ENCODE measurements at regions not wholly inside any gene's neighbourhood (a gene's known extent, or its start where the extent isn't known, plus 50 kb on each side); places are given as distances from the start of the nearest gene placed in this dataset.

GRCh38 chr14:82104013-82104412 is 570.4 kb upstream of the SEL1L start:
- TF ChIP-seq CTCF (IDR thresholded peaks at IDR 0.05) (no peak), REST (IDR thresholded peaks at IDR 0.05; ENCODE audit: insufficient read depth in 1 of 2, low read depth in 2 of 2, low read length in 1 of 2) (no peak), POLR2AphosphoS5 (IDR thresholded peaks at IDR 0.05; ENCODE audit: low read depth, low read length) (no peak)
